GM12878 (cell line): ENCODE measurements at regions not wholly inside any gene's neighbourhood (a gene's known extent, or its start where the extent isn't known, plus 50 kb on each side); places are given as distances from the start of the nearest gene placed in this dataset.

Source experiments
- ATAC-seq: fragments of 200-7000 bp; cut with Tn5 transposase; 3 replicates; pipeline ENCODE4 v1.9.1; 2020; ENCODE audit warnings: mild to moderate bottlenecking, moderate library complexity
- BruUV-seq: library from RNA; stranded (reverse); fragments of 400-500 nt; replicated peaks from 2 replicates; lab custom pipeline; 2021; lab: Mats Ljungman, UMichigan
- CTCF ChIA-PET: fragments of 300-600 bp; sonication (Branson Sonifier 250); formaldehyde crosslinking; extraction: SDS; loops from one replicate; lab custom pipeline; 2021; ENCODE audit warnings: inconsistent platforms; lab: Yijun Ruan, JAX
- POLR2A ChIA-PET: fragments of 350-600 bp; formaldehyde crosslinking; extraction: SDS; loops from one replicate; lab custom pipeline; 2021; ENCODE audit warnings: inconsistent platforms; lab: Charles Lee
- RAD21 ChIA-PET: fragments of 300-600 bp; sonication (Branson Sonifier 250); formaldehyde crosslinking; loops from one replicate; lab custom pipeline; 2023; ENCODE audit warnings: antibody characterized with exemption; ENCODE audit not compliant: unreplicated experiment; lab: Charles Lee
- SMC1A ChIA-PET: fragments of 300-600 bp; sonication (Branson Sonifier 250); formaldehyde crosslinking; loops from one replicate; lab custom pipeline; 2023; ENCODE audit not compliant: unreplicated experiment, uncharacterized antibody; lab: Charles Lee
- DNase-seq: peaks from one replicate; pipeline ENCODE4 v3.0.0-alpha.2; 2011; ENCODE audit warnings: low read depth, low spot score
- FAIRE-seq: peaks from 3 replicates; lab custom pipeline; 2011; peaks lifted over from hg19 to GRCh38; lab: Jason Lieb, UNC
- H2AFZ ChIP-seq: 2 replicates; pipeline ENCODE4 v1.6.0; 2011; ENCODE audit warnings: low read depth, low read length, control low read depth; ENCODE audit not compliant: control insufficient read depth
- H3K27ac ChIP-seq: 2 replicates; pipeline ENCODE4 v1.5.1; 2011; ENCODE audit warnings: control low read depth; ENCODE audit not compliant: control insufficient read depth, insufficient read depth
- H3K27me3 ChIP-seq, 2 experiments: replicated peaks in 1 of 2; 2 replicates each; pipeline versions ENCODE4 v1.6.0 to v1.6.1; 2011; ENCODE audit warnings: low read length in 1 of 2; ENCODE audit not compliant: control insufficient read depth in 2 of 2, insufficient read depth in 2 of 2
- H3K36me3 ChIP-seq, 2 experiments: 2 replicates each; pipeline ENCODE4 v1.5.1; 2011; ENCODE audit warnings: low read length in 1 of 2; ENCODE audit not compliant: control insufficient read depth in 2 of 2, insufficient read depth in 2 of 2
- H3K4me1 ChIP-seq: 2 replicates; pipeline ENCODE4 v1.6.1; 2011; ENCODE audit warnings: mild to moderate bottlenecking, low read length, moderate library complexity, mixed read lengths; ENCODE audit not compliant: control insufficient read depth, insufficient read depth
- H3K4me2 ChIP-seq: 2 replicates; pipeline ENCODE4 v1.6.0; 2011; ENCODE audit warnings: control low read depth; ENCODE audit not compliant: control insufficient read depth, insufficient read depth
- H3K4me3 ChIP-seq: fragments of 200-600 bp; sonication (generic); 2 replicates; pipeline ENCODE4 v1.5.1; 2016
- H3K79me2 ChIP-seq: 2 replicates; pipeline ENCODE4 v1.6.0; 2011; ENCODE audit warnings: low read length; ENCODE audit not compliant: control insufficient read depth, insufficient read depth
- H3K9ac ChIP-seq: 2 replicates; pipeline ENCODE4 v1.8.0; 2011; ENCODE audit warnings: low read length, control low read depth, mixed read lengths; ENCODE audit not compliant: control insufficient read depth, insufficient read depth
- H3K9me3 ChIP-seq: replicated peaks from 3 replicates; pipeline ENCODE4 v1.5.1; 2011; ENCODE audit warnings: mild to moderate bottlenecking, low read length; ENCODE audit not compliant: control insufficient read depth, insufficient read depth
- H4K20me1 ChIP-seq: 2 replicates; pipeline ENCODE4 v1.6.0; 2011; ENCODE audit not compliant: control insufficient read depth, insufficient read depth
- FOS ChIP-seq: IDR thresholded peaks from 3 replicates; pipeline ENCODE4 v1.6.1; 2011; ENCODE audit warnings: borderline replicate concordance; ENCODE audit not compliant: insufficient read length; ENCODE audit errors: extremely low read depth
- HDGF ChIP-seq: fragments of 450-650 bp; IDR thresholded peaks from 2 replicates; pipeline ENCODE4 v1.6.1; 2016; ENCODE audit warnings: antibody characterized with exemption
- POU2F2 ChIP-seq: IDR thresholded peaks from 3 replicates; pipeline ENCODE4 v1.6.1; 2011; ENCODE audit warnings: low read depth, mild to moderate bottlenecking, low read length, borderline replicate concordance
- SREBF1 ChIP-seq: IDR thresholded peaks from 2 replicates; pipeline ENCODE4 v1.6.1; 2012; ENCODE audit warnings: mild to moderate bottlenecking, low read length
- ZNF687 ChIP-seq: fragments of 450-650 bp; IDR thresholded peaks from 2 replicates; pipeline ENCODE4 v1.6.1; 2017; ENCODE audit warnings: mild to moderate bottlenecking, moderate library complexity
- in situ Hi-C: fragments of 300-500 bp; cut with MboI; formaldehyde crosslinking; loops from 9 replicates; pipeline ENCODE4 v1.14.3; 2018; ENCODE audit warnings: mixed read lengths
- intact Hi-C: fragments of 100-400 bp; cut with micrococcal nuclease; formaldehyde crosslinking; loops from one replicate; pipeline ENCODE4 v1.14.2; 2022; ENCODE audit not compliant: unreplicated experiment

GRCh38 chrX:138897621-138898492, 186.3 kb upstream of the FGF13 start (continued):
- no peak for TF ChIP-seq ZNF687
- no peak for TF ChIP-seq FOS

- in situ Hi-C loops: no loop called here
- H4K20me1 ChIP-seq: no peaks in the 10 kb centered on the region
- no peak for TF ChIP-seq HDGF
- no peak for TF ChIP-seq ZNF687
- TF ChIP-seq POU2F2: no peak
- no peak for TF ChIP-seq SREBF1
- H3K4me2 ChIP-seq: no peak overlapping the region
- no peak overlapping the region for H3K27ac ChIP-seq
- H3K4me1 ChIP-seq: no peaks in the 10 kb centered on the region
- no TSS peak for BruUV-seq
- RAD21 ChIA-PET: no interaction called here
- DNase-seq (no peak), FAIRE-seq (no peak), ATAC-seq (no peak)
- H3K4me3 ChIP-seq: no peak overlapping the region
- no peak overlapping the region for H3K9ac ChIP-seq
- H3K36me3 ChIP-seq: no peaks in the 10 kb centered on the region
- SMC1A ChIA-PET: no interaction called here
- H3K9me3 ChIP-seq: no peaks in the 10 kb centered on the region
- H2AFZ ChIP-seq: no peak overlapping the region
- CTCF ChIA-PET: no interaction called here
- H3K79me2 ChIP-seq: no peaks in the 10 kb centered on the region
- POLR2A ChIA-PET: no interaction called here
- intact Hi-C loops: no loop called here
- H3K27me3 ChIP-seq: no peaks in the 10 kb centered on the region
These were observed 179.0 kb upstream of the FGF13 start for GRCh38 chrX:138890491-138890890.
